ENCODE measurements at regions not wholly inside any gene's neighbourhood (a gene's known extent, or its start where the extent isn't known, plus 50 kb on each side); places are given as distances from the start of the nearest gene placed in this dataset.

- TF ChIP-seq, protein P1, sequence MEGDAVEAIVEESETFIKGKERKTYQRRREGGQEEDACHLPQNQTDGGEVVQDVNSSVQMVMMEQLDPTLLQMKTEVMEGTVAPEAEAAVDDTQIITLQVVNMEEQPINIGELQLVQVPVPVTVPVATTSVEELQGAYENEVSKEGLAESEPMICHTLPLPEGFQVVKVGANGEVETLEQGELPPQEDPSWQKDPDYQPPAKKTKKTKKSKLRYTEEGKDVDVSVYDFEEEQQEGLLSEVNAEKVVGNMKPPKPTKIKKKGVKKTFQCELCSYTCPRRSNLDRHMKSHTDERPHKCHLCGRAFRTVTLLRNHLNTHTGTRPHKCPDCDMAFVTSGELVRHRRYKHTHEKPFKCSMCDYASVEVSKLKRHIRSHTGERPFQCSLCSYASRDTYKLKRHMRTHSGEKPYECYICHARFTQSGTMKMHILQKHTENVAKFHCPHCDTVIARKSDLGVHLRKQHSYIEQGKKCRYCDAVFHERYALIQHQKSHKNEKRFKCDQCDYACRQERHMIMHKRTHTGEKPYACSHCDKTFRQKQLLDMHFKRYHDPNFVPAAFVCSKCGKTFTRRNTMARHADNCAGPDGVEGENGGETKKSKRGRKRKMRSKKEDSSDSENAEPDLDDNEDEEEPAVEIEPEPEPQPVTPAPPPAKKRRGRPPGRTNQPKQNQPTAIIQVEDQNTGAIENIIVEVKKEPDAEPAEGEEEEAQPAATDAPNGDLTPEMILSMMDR (IDR thresholded peaks at IDR 0.05): no peak
- no peak for TF ChIP-seq POLR2A (IDR thresholded peaks at IDR 0.05)
Measured at GRCh38 chr11:115848611-115849010, 344.4 kb upstream of the CADM1 start.
